IPS-15b (cell line): ENCODE measurements at regions not wholly inside any gene's neighbourhood (a gene's known extent, or its start where the extent isn't known, plus 50 kb on each side); places are given as distances from the start of the nearest gene placed in this dataset.
"Not testable (repeated sequence)": the region's sequence is repeated elsewhere in the genome, so short reads cannot be mapped to it uniquely, and the experiment has no call there.

Source experiments
- H3K27me3 ChIP-seq: one replicate; pipeline ENCODE4 v1.6.1; 2013; ENCODE audit warnings: low read length; ENCODE audit not compliant: control insufficient read depth, insufficient read depth
- H3K36me3 ChIP-seq: one replicate; pipeline ENCODE4 v1.6.1; 2013; ENCODE audit warnings: low read length; ENCODE audit not compliant: control insufficient read depth, insufficient read depth
- H3K4me1 ChIP-seq: one replicate; pipeline ENCODE4 v1.6.1; 2013; ENCODE audit warnings: mild to moderate bottlenecking, low read length; ENCODE audit not compliant: control insufficient read depth, insufficient read depth
- H3K4me3 ChIP-seq: one replicate; pipeline ENCODE4 v1.5.1; 2013; ENCODE audit warnings: low read depth, low read length
- H3K9ac ChIP-seq: one replicate; pipeline ENCODE4 v1.6.1; 2013; ENCODE audit warnings: low read depth, mild to moderate bottlenecking, low read length
- H3K9me3 ChIP-seq: one replicate; pipeline ENCODE4 v1.6.1; 2013; ENCODE audit warnings: mild to moderate bottlenecking, low read length; ENCODE audit not compliant: control insufficient read depth, insufficient read depth

- H3K4me1 ChIP-seq, result peaks cover 28% of the 10 kb centered on the region
- no peaks in the 10 kb centered on the region for H3K9me3 ChIP-seq
- H3K27me3 ChIP-seq, result no peaks in the 10 kb centered on the region
- no peak overlapping the region for H3K4me3 ChIP-seq
- H3K36me3 ChIP-seq, result no peaks in the 10 kb centered on the region
- no peak overlapping the region for H3K9ac ChIP-seq
Observed at GRCh38 chr20:53767206-53767930, 173.7 kb upstream of the ZNF217 start.

GRCh38 chr20:53764415-53764800 lies 170.8 kb upstream of the ZNF217 start:
- no peak overlapping the region for H3K9ac ChIP-seq
- H3K4me3 ChIP-seq, result no peak overlapping the region

GRCh38 chr20:53763707-53764414 lies 170.2 kb upstream of the ZNF217 start:
- Histone ChIP-seq H3K36me3 (no peaks in the 10 kb centered on the region), H3K9ac (peak overlapping the region; percentile 26), H3K4me1 (peaks cover 23% of the 10 kb centered on the region), H3K9me3 (no peaks in the 10 kb centered on the region), H3K4me3 (no peak overlapping the region), H3K27me3 (no peaks in the 10 kb centered on the region)

More at GRCh38 chr20:53764415-53764800, 170.8 kb upstream of the ZNF217 start:
- H3K4me1 ChIP-seq, result peaks cover 28% of the 10 kb centered on the region
- no peaks in the 10 kb centered on the region for H3K9me3 ChIP-seq
- H3K27me3 ChIP-seq, result no peaks in the 10 kb centered on the region
- H3K36me3 ChIP-seq, result no peaks in the 10 kb centered on the region

- H3K36me3 ChIP-seq, H3K9ac ChIP-seq, H3K4me3 ChIP-seq, H3K9me3 ChIP-seq, H3K27me3 ChIP-seq: not testable (repeated sequence)
- H3K4me1 ChIP-seq, result peaks cover 17% of the 10 kb centered on the region
Observed at GRCh38 chr20:53762423-53762798, 168.8 kb upstream of the ZNF217 start.

GRCh38 chr20:53760025-53760441 lies 166.4 kb upstream of the ZNF217 start:
- no peak overlapping the region for H3K9ac ChIP-seq
- H3K4me1 ChIP-seq, result peaks cover 14% of the 10 kb centered on the region
- H3K9me3 ChIP-seq, result no peaks in the 10 kb centered on the region
- no peaks in the 10 kb centered on the region for H3K36me3 ChIP-seq
- H3K27me3 ChIP-seq, result no peaks in the 10 kb centered on the region
- no peak overlapping the region for H3K4me3 ChIP-seq

GRCh38 chr20:53757472-53757913 lies 163.9 kb upstream of the ZNF217 start:
- Histone ChIP-seq H3K9ac (no peak overlapping the region), H3K27me3 (no peaks in the 10 kb centered on the region), H3K9me3 (no peaks in the 10 kb centered on the region), H3K4me1 (peaks cover 18% of the 10 kb centered on the region), H3K36me3 (no peaks in the 10 kb centered on the region), H3K4me3 (no peak overlapping the region)

GRCh38 chr20:53755733-53756531 lies 162.3 kb upstream of the ZNF217 start:
- Histone ChIP-seq H3K36me3 (no peaks in the 10 kb centered on the region), H3K4me1 (peaks cover 29% of the 10 kb centered on the region), H3K9me3 (no peaks in the 10 kb centered on the region), H3K9ac (no peak overlapping the region), H3K27me3 (no peaks in the 10 kb centered on the region), H3K4me3 (no peak overlapping the region)

GRCh38 chr20:53753880-53754459 lies 160.3 kb upstream of the ZNF217 start:
- peaks cover 29% of the 10 kb centered on the region for H3K4me1 ChIP-seq
- no peaks in the 10 kb centered on the region for H3K27me3 ChIP-seq
- no peak overlapping the region for H3K9ac ChIP-seq
- H3K9me3 ChIP-seq, result no peaks in the 10 kb centered on the region
- no peaks in the 10 kb centered on the region for H3K36me3 ChIP-seq
- H3K4me3 ChIP-seq, result no peak overlapping the region

GRCh38 chr20:53752971-53753879 lies 159.6 kb upstream of the ZNF217 start:
- peaks cover 29% of the 10 kb centered on the region for H3K4me1 ChIP-seq
- peak overlapping the region; percentile 8 for H3K4me3 ChIP-seq
- no peaks in the 10 kb centered on the region for H3K36me3 ChIP-seq
- H3K27me3 ChIP-seq, result no peaks in the 10 kb centered on the region
- no peaks in the 10 kb centered on the region for H3K9me3 ChIP-seq
- peak overlapping the region; percentile 70 for H3K9ac ChIP-seq

GRCh38 chr20:53752583-53752970 lies 158.9 kb upstream of the ZNF217 start:
- Histone ChIP-seq H3K9me3 (no peaks in the 10 kb centered on the region), H3K4me1 (peaks cover 29% of the 10 kb centered on the region), H3K36me3 (no peaks in the 10 kb centered on the region), H3K4me3 (no peak overlapping the region), H3K9ac (peak overlapping the region; percentile 6), H3K27me3 (no peaks in the 10 kb centered on the region)
